A673 (cell line): ENCODE measurements at regions not wholly inside any gene's neighbourhood (a gene's known extent, or its start where the extent isn't known, plus 50 kb on each side); places are given as distances from the start of the nearest gene placed in this dataset.

Experiments used
- BruUV-seq: library from RNA; stranded (reverse); fragments of 400-500 nt; replicated peaks from 2 replicates; lab custom pipeline; 2021; lab: Mats Ljungman, UMichigan
- CTCF ChIA-PET: fragments of 300-600 bp; sonication (Branson Sonifier 250); formaldehyde crosslinking; loops from one replicate; lab custom pipeline; 2022; ENCODE audit warnings: antibody characterized with exemption; lab: Charles Lee
- POLR2A ChIA-PET: fragments of 300-600 bp; sonication (Branson Sonifier 250); formaldehyde crosslinking; loops from one replicate; lab custom pipeline; 2022; ENCODE audit warnings: antibody characterized with exemption; ENCODE audit not compliant: low non-redundant PET; lab: Charles Lee
- DNase-seq: peaks from one replicate; pipeline ENCODE4 v3.0.0-alpha.2; 2015; ENCODE audit warnings: low spot score
- H3K27ac ChIP-seq: fragments of 200-600 bp; sonication (generic); 2 replicates; pipeline ENCODE4 v1.5.1; 2016; ENCODE audit warnings: mixed run types, low read depth, mild to moderate bottlenecking, mixed read lengths, antibody characterized with exemption, low read length; ENCODE audit not compliant: poor library complexity, severe bottlenecking
- H3K27me3 ChIP-seq: fragments of 200-600 bp; sonication (generic); replicated peaks from 2 replicates; pipeline ENCODE4 v1.6.1; 2017; ENCODE audit warnings: mixed run types, low read depth, mild to moderate bottlenecking, mixed read lengths, antibody characterized with exemption, low read length; ENCODE audit not compliant: insufficient read depth, poor library complexity
- H3K36me3 ChIP-seq: fragments of 200-600 bp; sonication (generic); 2 replicates; pipeline ENCODE4 v1.6.1; 2016; ENCODE audit warnings: mixed run types, mild to moderate bottlenecking, mixed read lengths, antibody characterized with exemption, low read length; ENCODE audit not compliant: insufficient read depth, poor library complexity, severe bottlenecking
- H3K4me1 ChIP-seq: fragments of 200-600 bp; sonication (generic); 2 replicates; pipeline ENCODE4 v1.6.1; 2017; ENCODE audit warnings: mixed run types, mild to moderate bottlenecking, mixed read lengths, antibody characterized with exemption, low read length; ENCODE audit not compliant: insufficient read depth, poor library complexity, severe bottlenecking
- H3K4me3 ChIP-seq: fragments of 200-600 bp; sonication (generic); 2 replicates; pipeline ENCODE4 v1.5.1; 2016; ENCODE audit warnings: low read depth, mixed run types, mild to moderate bottlenecking, mixed read lengths, low read length; ENCODE audit not compliant: poor library complexity, severe bottlenecking
- H3K9me3 ChIP-seq: fragments of 200-600 bp; sonication (generic); 2 replicates; pipeline ENCODE4 v1.6.1; 2016; ENCODE audit warnings: mixed run types, low read depth, mild to moderate bottlenecking, mixed read lengths, antibody characterized with exemption, low read length; ENCODE audit not compliant: poor library complexity, severe bottlenecking
- CTCF ChIP-seq: fragments of 300-800, 200-600 bp; sonication (generic); conservative IDR thresholded peaks from 2 replicates; pipeline ENCODE4 v1.5.1; 2017; ENCODE audit warnings: low read depth, mild to moderate bottlenecking, antibody characterized with exemption, low read length, moderate library complexity, mixed read lengths
- EZH2 ChIP-seq: fragments of 200-600 bp; sonication (generic); IDR thresholded peaks from 2 replicates; pipeline ENCODE4 v1.6.1; 2017; ENCODE audit warnings: borderline replicate concordance, low read depth, mild to moderate bottlenecking, mixed read lengths, antibody characterized with exemption, low read length; ENCODE audit not compliant: poor library complexity, severe bottlenecking
- intact Hi-C: fragments of 100-400 bp; cut with micrococcal nuclease; formaldehyde crosslinking; loops from one replicate; pipeline ENCODE4 v1.10.0; 2022; ENCODE audit not compliant: unreplicated experiment

GRCh38 chr5:24112420-24112819, 532.4 kb downstream of the CDH10 start:
- no peak for DNase-seq

GRCh38 chr5:24118351-24118750, 526.4 kb downstream of the CDH10 start:
- ChIA-PET CTCF (no interaction called here), POLR2A (no interaction called here)
- intact Hi-C loops: no loop called here
- Histone ChIP-seq H3K36me3 (no peaks in the 10 kb centered on the region), H3K27me3 (no peaks in the 10 kb centered on the region), H3K4me1 (no peaks in the 10 kb centered on the region), H3K9me3 (peaks cover 2% of the 10 kb centered on the region), H3K4me3 (no peak overlapping the region), H3K27ac (no peak overlapping the region)
- no TSS peak for BruUV-seq
- DNase-seq: no peak
- TF ChIP-seq CTCF (no peak), EZH2 (no peak)

More at GRCh38 chr5:24112420-24112819, 532.4 kb downstream of the CDH10 start:
- no peaks in the 10 kb centered on the region for H3K27me3 ChIP-seq
- no peak overlapping the region for H3K4me3 ChIP-seq
- H3K27ac ChIP-seq: no peak overlapping the region
- no peaks in the 10 kb centered on the region for H3K4me1 ChIP-seq
- H3K36me3 ChIP-seq: no peaks in the 10 kb centered on the region
- ChIA-PET CTCF (no interaction called here), POLR2A (no interaction called here)
- intact Hi-C loops: no loop called here
- no peak for TF ChIP-seq CTCF
- no peak for TF ChIP-seq EZH2
- H3K9me3 ChIP-seq: no peaks in the 10 kb centered on the region
- no TSS peak for BruUV-seq

- H3K27ac ChIP-seq: no peak overlapping the region
- no peak for DNase-seq
- peaks cover 6% of the 10 kb centered on the region for H3K36me3 ChIP-seq
- peaks cover 9% of the 10 kb centered on the region for H3K4me1 ChIP-seq
- ChIA-PET POLR2A (no interaction called here), CTCF (interaction anchor here (0.5 kb wide), 1 partner anchor 323 kb away, joined by 9 read pairs; no protein-coding TSS in a partner anchor)
- H3K4me3 ChIP-seq: no peak overlapping the region
- TF ChIP-seq EZH2 (no peak), CTCF (no peak)
- BruUV-seq: no TSS peak
- H3K9me3 ChIP-seq: no peaks in the 10 kb centered on the region
- H3K27me3 ChIP-seq: no peaks in the 10 kb centered on the region
- intact Hi-C loops: no loop called here
These were observed 509.2 kb downstream of the CDH10 start for GRCh38 chr5:24135536-24135935.
